HepG2 (cell line): ENCODE measurements at regions not wholly inside any gene's neighbourhood (a gene's known extent, or its start where the extent isn't known, plus 50 kb on each side); places are given as distances from the start of the nearest gene placed in this dataset.

ENCODE experiments used
- DPF2 ChIP-seq: sonication (generic); formaldehyde crosslinking; IDR thresholded peaks from 2 replicates; pipeline ENCODE4 v1.4.0; 2020; ENCODE audit warnings: mild to moderate bottlenecking, low read depth, missing genetic modification reagents, borderline replicate concordance
- ETV5 ChIP-seq: IDR thresholded peaks from 2 replicates; pipeline ENCODE4 v1.6.1; 2018; ENCODE audit warnings: missing biosample characterization, missing genetic modification reagents, inconsistent platforms, borderline replicate concordance
- KDM5A ChIP-seq: fragments of 200-600 bp; sonication (generic); IDR thresholded peaks from 2 replicates; pipeline ENCODE4 v1.7.0; 2018; ENCODE audit warnings: antibody characterized with exemption, mild to moderate bottlenecking, low read length, borderline replicate concordance
- MXI1 ChIP-seq: IDR thresholded peaks from 3 replicates; pipeline ENCODE4 v1.6.1; 2012; ENCODE audit warnings: low read depth, low read length, inconsistent platforms, borderline replicate concordance
- NONO ChIP-seq, 2 experiments: fragments of 450-650 bp in 1 of 2; sonication (generic) in 1 of 2; formaldehyde crosslinking in 1 of 2; IDR thresholded peaks in 1 of 2; conservative IDR thresholded peaks in 1 of 2; 2 replicates each; pipeline versions ENCODE4 v1.6.1 to v1.8.0; 2017 to 2022; ENCODE audit warnings: mild to moderate bottlenecking in 1 of 2, missing genetic modification reagents in 1 of 2, moderate library complexity in 1 of 2
- SOX13 ChIP-seq, 3 experiments: fragments of 450-650 bp in 1 of 3; sonication (generic) in 1 of 3; formaldehyde crosslinking in 1 of 3; IDR thresholded peaks in 2 of 3; conservative IDR thresholded peaks in 1 of 3; 2 replicates each; pipeline versions ENCODE4 v1.5.0 to v1.6.1; 2016 to 2020; ENCODE audit warnings: antibody characterized with exemption in 1 of 3, mild to moderate bottlenecking in 1 of 3, missing compliant biosample characterization in 1 of 3, missing genetic modification reagents in 1 of 3, moderate library complexity in 1 of 3
- SOX5 ChIP-seq: IDR thresholded peaks from 2 replicates; pipeline ENCODE4 v1.6.1; 2016; ENCODE audit warnings: borderline replicate concordance
- TGIF2 ChIP-seq: IDR thresholded peaks from 2 replicates; pipeline ENCODE4 v1.6.1; 2016; ENCODE audit warnings: control low read depth, missing compliant biosample characterization
- TF ChIP-seq, protein P1 (sequence below): sonication (generic); formaldehyde crosslinking; IDR thresholded peaks from 2 replicates; pipeline ENCODE4 v1.4.0; 2020; ENCODE audit warnings: missing genetic modification reagents, borderline replicate concordance
- TF ChIP-seq, protein P2 (sequence below): sonication (generic); formaldehyde crosslinking; IDR thresholded peaks from 2 replicates; pipeline ENCODE4 v1.5.1; 2020; ENCODE audit warnings: mild to moderate bottlenecking, moderate library complexity, missing genetic modification reagents
- TF ChIP-seq, protein P3 (sequence below): sonication (generic); formaldehyde crosslinking; IDR thresholded peaks from 2 replicates; pipeline ENCODE4 v1.5.0; 2020; ENCODE audit warnings: mild to moderate bottlenecking, missing genetic modification reagents, borderline replicate concordance
- TF ChIP-seq, protein P4 (sequence below): sonication (generic); formaldehyde crosslinking; IDR thresholded peaks from 2 replicates; pipeline ENCODE4 v1.4.0; 2020; ENCODE audit warnings: missing genetic modification reagents, mild to moderate bottlenecking, borderline replicate concordance
- TF ChIP-seq, protein P5 (sequence below): sonication (generic); formaldehyde crosslinking; IDR thresholded peaks from 2 replicates; pipeline ENCODE4 v1.8.0; 2022; ENCODE audit warnings: low read depth, missing genetic modification reagents
- TF ChIP-seq, protein P6 (sequence below): IDR thresholded peaks from 2 replicates; pipeline ENCODE4 v1.6.1; 2016; ENCODE audit warnings: low read depth, borderline replicate concordance
- TF ChIP-seq, protein P7 (sequence below): sonication (generic); formaldehyde crosslinking; IDR thresholded peaks from 2 replicates; pipeline ENCODE4 v1.8.0; 2022; ENCODE audit warnings: missing genetic modification reagents, mild to moderate bottlenecking, moderate library complexity, borderline replicate concordance

DNA sequence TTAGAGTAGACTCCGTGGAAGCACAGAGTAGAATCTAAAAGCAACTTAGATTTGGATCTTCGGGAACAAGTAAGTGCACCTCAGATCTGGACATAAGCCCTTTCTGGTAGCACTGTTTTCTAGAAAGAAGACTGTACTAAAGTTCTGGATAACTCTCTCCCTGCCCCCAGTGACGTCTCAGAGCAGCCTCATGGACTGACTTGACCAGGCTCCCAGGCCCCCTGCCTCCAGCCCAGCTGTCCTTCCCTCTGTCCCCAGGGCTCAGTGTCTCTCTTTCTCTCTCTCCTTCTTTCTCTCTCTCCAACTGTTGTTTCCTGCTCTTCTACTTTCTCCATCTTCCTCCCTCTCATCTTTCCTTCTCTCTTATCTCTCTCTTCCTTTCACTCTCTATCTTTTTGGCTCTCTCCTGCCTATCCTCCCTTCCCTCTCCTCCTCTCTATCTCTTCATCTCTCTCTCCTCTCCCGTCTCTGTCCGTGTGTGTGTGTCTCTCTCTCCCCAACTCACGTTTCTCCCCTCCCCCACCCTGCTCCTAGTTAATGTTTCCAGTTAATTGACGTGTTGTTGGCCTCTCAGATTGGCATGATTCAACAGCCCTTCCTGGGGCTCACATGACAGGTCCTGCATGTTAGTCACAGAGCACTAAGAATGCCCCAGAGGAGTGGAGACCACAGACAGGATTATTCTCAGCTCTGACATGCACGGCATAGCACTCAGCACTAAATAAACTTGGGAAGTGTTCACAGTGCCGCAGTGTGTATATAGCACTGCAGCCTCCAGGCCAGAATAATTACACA is 180.4 kb upstream of the FOXQ1 start (continued):
- TF ChIP-seq, protein P1, sequence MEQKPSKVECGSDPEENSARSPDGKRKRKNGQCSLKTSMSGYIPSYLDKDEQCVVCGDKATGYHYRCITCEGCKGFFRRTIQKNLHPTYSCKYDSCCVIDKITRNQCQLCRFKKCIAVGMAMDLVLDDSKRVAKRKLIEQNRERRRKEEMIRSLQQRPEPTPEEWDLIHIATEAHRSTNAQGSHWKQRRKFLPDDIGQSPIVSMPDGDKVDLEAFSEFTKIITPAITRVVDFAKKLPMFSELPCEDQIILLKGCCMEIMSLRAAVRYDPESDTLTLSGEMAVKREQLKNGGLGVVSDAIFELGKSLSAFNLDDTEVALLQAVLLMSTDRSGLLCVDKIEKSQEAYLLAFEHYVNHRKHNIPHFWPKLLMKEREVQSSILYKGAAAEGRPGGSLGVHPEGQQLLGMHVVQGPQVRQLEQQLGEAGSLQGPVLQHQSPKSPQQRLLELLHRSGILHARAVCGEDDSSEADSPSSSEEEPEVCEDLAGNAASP (CRISPR knock-in tag) = 0 out of 2 replicates have a peak, but pooled peaks have one; percentile 13
- TF ChIP-seq, protein P2, sequence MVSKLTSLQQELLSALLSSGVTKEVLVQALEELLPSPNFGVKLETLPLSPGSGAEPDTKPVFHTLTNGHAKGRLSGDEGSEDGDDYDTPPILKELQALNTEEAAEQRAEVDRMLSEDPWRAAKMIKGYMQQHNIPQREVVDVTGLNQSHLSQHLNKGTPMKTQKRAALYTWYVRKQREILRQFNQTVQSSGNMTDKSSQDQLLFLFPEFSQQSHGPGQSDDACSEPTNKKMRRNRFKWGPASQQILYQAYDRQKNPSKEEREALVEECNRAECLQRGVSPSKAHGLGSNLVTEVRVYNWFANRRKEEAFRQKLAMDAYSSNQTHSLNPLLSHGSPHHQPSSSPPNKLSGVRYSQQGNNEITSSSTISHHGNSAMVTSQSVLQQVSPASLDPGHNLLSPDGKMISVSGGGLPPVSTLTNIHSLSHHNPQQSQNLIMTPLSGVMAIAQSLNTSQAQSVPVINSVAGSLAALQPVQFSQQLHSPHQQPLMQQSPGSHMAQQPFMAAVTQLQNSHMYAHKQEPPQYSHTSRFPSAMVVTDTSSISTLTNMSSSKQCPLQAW = 0 out of 2 replicates have a peak, but pooled peaks have one; percentile 17
- TF ChIP-seq ETV5 = peak; percentile 40; the same call in 1 of the 2 replicates
- no peak for TF ChIP-seq KDM5A
- TF ChIP-seq DPF2 (CRISPR knock-in tag) = no peak
- peak; percentile 34; the same call in 1 of the 2 replicates for TF ChIP-seq SOX5 (CRISPR knock-in tag)
- TF ChIP-seq, protein P3, sequence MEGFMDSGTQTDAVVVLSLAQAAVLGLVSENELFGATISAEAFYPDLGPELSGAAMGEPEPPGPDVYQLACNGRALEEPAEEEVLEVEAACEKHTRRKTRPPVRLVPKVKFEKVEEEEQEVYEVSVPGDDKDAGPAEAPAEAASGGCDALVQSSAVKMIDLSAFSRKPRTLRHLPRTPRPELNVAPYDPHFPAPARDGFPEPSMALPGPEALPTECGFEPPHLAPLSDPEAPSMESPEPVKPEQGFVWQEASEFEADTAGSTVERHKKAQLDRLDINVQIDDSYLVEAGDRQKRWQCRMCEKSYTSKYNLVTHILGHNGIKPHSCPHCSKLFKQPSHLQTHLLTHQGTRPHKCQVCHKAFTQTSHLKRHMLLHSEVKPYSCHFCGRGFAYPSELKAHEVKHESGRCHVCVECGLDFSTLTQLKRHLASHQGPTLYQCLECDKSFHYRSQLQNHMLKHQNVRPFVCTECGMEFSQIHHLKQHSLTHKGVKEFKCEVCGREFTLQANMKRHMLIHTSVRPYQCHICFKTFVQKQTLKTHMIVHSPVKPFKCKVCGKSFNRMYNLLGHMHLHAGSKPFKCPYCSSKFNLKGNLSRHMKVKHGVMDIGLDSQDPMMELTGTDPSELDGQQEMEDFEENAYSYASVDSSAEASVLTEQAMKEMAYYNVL (CRISPR knock-in tag) = 0 out of 2 replicates have a peak, but pooled peaks have one; percentile 49
- TF ChIP-seq, protein P4, sequence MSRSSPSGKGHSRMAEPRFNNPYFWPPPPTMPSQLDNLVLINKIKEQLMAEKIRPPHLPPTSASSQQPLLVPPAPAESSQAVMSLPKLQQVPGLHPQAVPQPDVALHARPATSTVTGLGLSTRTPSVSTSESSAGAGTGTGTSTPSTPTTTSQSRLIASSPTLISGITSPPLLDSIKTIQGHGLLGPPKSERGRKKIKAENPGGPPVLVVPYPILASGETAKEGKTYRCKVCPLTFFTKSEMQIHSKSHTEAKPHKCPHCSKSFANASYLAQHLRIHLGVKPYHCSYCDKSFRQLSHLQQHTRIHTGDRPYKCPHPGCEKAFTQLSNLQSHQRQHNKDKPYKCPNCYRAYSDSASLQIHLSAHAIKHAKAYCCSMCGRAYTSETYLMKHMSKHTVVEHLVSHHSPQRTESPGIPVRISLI = no peak
- TF ChIP-seq, protein P5, sequence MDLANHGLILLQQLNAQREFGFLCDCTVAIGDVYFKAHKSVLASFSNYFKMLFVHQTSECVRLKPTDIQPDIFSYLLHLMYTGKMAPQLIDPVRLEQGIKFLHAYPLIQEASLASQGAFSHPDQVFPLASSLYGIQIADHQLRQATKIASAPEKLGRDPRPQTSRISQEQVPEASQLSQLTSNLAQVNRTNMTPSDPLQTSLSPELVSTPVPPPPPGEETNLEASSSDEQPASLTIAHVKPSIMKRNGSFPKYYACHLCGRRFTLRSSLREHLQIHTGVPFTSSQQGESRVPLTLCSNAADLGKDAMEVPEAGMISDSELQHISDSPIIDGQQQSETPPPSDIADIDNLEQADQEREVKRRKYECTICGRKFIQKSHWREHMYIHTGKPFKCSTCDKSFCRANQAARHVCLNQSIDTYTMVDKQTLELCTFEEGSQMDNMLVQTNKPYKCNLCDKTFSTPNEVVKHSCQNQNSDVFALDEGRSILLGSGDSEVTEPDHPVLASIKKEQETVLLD (CRISPR knock-in tag) = no peak
- peak; percentile 33; the same call in 1 of the 3 replicates for TF ChIP-seq MXI1
- peak; percentile 47; the same call in 1 of the 2 replicates for TF ChIP-seq TGIF2 (CRISPR knock-in tag)
- no peak for TF ChIP-seq NONO (IDR thresholded peaks at IDR 0.05)
- TF ChIP-seq NONO (CRISPR knock-in tag; conservative IDR thresholded peaks at IDR 0.05) = 0 out of 2 replicates have a peak, but pooled peaks have one; percentile 23
- TF ChIP-seq, protein P6, sequence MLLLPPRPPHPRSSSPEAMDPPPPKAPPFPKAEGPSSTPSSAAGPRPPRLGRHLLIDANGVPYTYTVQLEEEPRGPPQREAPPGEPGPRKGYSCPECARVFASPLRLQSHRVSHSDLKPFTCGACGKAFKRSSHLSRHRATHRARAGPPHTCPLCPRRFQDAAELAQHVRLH (CRISPR knock-in tag) = no peak
- TF ChIP-seq, protein P7, sequence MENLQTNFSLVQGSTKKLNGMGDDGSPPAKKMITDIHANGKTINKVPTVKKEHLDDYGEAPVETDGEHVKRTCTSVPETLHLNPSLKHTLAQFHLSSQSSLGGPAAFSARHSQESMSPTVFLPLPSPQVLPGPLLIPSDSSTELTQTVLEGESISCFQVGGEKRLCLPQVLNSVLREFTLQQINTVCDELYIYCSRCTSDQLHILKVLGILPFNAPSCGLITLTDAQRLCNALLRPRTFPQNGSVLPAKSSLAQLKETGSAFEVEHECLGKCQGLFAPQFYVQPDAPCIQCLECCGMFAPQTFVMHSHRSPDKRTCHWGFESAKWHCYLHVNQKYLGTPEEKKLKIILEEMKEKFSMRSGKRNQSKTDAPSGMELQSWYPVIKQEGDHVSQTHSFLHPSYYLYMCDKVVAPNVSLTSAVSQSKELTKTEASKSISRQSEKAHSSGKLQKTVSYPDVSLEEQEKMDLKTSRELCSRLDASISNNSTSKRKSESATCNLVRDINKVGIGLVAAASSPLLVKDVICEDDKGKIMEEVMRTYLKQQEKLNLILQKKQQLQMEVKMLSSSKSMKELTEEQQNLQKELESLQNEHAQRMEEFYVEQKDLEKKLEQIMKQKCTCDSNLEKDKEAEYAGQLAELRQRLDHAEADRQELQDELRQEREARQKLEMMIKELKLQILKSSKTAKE (CRISPR knock-in tag) = peak; percentile 24; the same call in 1 of the 2 replicates
- TF ChIP-seq SOX13 (IDR thresholded peaks at IDR 0.05) = no peak
- peak in 1 of 2 experiments; percentile 28; a peak in 1 of 4 replicates for TF ChIP-seq SOX13 (CRISPR knock-in tag; conservative IDR thresholded peaks at IDR 0.05 in 1 of 2, IDR thresholded peaks at IDR 0.05 in 1 of 2)
